Testis (tissue), 2 donors: ENCODE measurements at regions not wholly inside any gene's neighbourhood (a gene's known extent, or its start where the extent isn't known, plus 50 kb on each side); places are given as distances from the start of the nearest gene placed in this dataset.
"Not testable (repeated sequence)": the region's sequence is repeated elsewhere in the genome, so short reads cannot be mapped to it uniquely, and the experiment has no call there.

Experiments used
- POLR2A ChIP-seq: fragments of 450-650 bp; IDR thresholded peaks from one replicate; pipeline ENCODE4 v1.6.1; 2017; ENCODE audit warnings: antibody characterized with exemption, mild to moderate bottlenecking, moderate library complexity
- TF ChIP-seq, protein P1 (sequence below), 3 experiments: fragments of 450-650 bp in 2 of 3; fragments of 200-600 bp in 1 of 3; sonication (generic) in 1 of 3; IDR thresholded peaks; one replicate each; pipeline ENCODE4 v1.5.1; 2016 to 2019; ENCODE audit warnings: antibody characterized with exemption in 3 of 3, mild to moderate bottlenecking in 2 of 3, moderate library complexity in 1 of 3

DNA sequence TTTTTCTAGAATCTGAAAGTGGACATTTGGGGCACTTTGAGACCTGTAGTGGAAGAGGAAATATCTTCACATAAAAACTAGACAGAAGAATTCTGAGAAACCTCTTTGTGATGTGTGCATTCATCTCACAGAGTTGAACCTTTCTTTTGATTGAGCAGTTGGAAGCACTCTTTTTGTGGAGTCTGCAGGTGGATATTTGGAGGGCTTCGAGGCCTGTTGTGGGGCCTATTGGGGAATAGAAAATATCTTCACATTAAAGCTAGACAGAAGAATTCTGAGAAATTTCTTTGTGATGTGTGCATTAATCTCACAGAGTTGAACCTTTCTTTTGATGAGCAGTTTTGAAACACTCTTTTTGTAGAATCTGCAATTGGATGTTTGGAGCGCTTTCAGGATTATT is 236.2 kb downstream of the FOXD4L6 start:
- TF ChIP-seq, protein P1, sequence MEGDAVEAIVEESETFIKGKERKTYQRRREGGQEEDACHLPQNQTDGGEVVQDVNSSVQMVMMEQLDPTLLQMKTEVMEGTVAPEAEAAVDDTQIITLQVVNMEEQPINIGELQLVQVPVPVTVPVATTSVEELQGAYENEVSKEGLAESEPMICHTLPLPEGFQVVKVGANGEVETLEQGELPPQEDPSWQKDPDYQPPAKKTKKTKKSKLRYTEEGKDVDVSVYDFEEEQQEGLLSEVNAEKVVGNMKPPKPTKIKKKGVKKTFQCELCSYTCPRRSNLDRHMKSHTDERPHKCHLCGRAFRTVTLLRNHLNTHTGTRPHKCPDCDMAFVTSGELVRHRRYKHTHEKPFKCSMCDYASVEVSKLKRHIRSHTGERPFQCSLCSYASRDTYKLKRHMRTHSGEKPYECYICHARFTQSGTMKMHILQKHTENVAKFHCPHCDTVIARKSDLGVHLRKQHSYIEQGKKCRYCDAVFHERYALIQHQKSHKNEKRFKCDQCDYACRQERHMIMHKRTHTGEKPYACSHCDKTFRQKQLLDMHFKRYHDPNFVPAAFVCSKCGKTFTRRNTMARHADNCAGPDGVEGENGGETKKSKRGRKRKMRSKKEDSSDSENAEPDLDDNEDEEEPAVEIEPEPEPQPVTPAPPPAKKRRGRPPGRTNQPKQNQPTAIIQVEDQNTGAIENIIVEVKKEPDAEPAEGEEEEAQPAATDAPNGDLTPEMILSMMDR (IDR thresholded peaks at IDR 0.05): not testable (repeated sequence)
- not testable (repeated sequence) for TF ChIP-seq POLR2A
